Keratinocyte (primary cell): ENCODE measurements at regions not wholly inside any gene's neighbourhood (a gene's known extent, or its start where the extent isn't known, plus 50 kb on each side); places are given as distances from the start of the nearest gene placed in this dataset.

ENCODE experiments used
- DNase-seq: peaks from one replicate; pipeline ENCODE4 v3.0.0-alpha.2; 2011; ENCODE audit warnings: low read depth, missing footprints, low spot score
- FAIRE-seq: peaks from 2 replicates; lab custom pipeline; 2011; peaks lifted over from hg19 to GRCh38; lab: Jason Lieb, UNC
- H2AFZ ChIP-seq: 2 replicates; pipeline ENCODE4 v1.6.0; 2012; ENCODE audit warnings: low read length, control low read depth, inconsistent platforms; ENCODE audit not compliant: control insufficient read depth
- H3K27ac ChIP-seq: 2 replicates; pipeline ENCODE4 v1.5.1; 2011; ENCODE audit warnings: low read length; ENCODE audit not compliant: control insufficient read depth, insufficient read depth
- H3K27me3 ChIP-seq: 3 replicates; pipeline ENCODE4 v1.6.0; 2011; ENCODE audit warnings: low read length; ENCODE audit not compliant: control insufficient read depth, insufficient read depth; ENCODE audit errors: extremely low read depth
- H3K36me3 ChIP-seq, 2 experiments: 2 replicates in 1 of 2; 3 replicates in 1 of 2; pipeline ENCODE4 v1.5.1; 2011; ENCODE audit warnings: low read length in 2 of 2, mild to moderate bottlenecking in 1 of 2; ENCODE audit not compliant: control insufficient read depth in 2 of 2, insufficient read depth in 2 of 2; ENCODE audit errors: extremely low read depth in 1 of 2
- H3K4me1 ChIP-seq: 3 replicates; pipeline ENCODE4 v1.5.1; 2011; ENCODE audit warnings: low read length; ENCODE audit not compliant: control insufficient read depth, insufficient read depth; ENCODE audit errors: extremely low read depth
- H3K4me2 ChIP-seq: 3 replicates; pipeline ENCODE4 v1.6.0; 2011; ENCODE audit warnings: low read depth, low read length; ENCODE audit not compliant: control insufficient read depth, insufficient read depth; ENCODE audit errors: extremely low read depth
- H3K4me3 ChIP-seq, 3 experiments: fragments of 200-600 bp in 1 of 3; sonication (generic) in 1 of 3; 2 replicates in 2 of 3; 3 replicates in 1 of 3; pipeline ENCODE4 v1.5.1; 2011 to 2016; ENCODE audit warnings: low read length in 3 of 3, mild to moderate bottlenecking in 3 of 3, control low read depth in 2 of 3, inconsistent platforms in 1 of 3, low read depth in 1 of 3, mixed read lengths in 1 of 3, mixed run types in 1 of 3, moderate library complexity in 1 of 3; ENCODE audit not compliant: control insufficient read depth in 2 of 3, insufficient read depth in 2 of 3; ENCODE audit errors: extremely low read depth in 1 of 3
- H3K79me2 ChIP-seq: 2 replicates; pipeline ENCODE4 v1.6.0; 2012; ENCODE audit warnings: low read length; ENCODE audit not compliant: control insufficient read depth, insufficient read depth
- H3K9ac ChIP-seq: 3 replicates; pipeline ENCODE4 v1.6.0; 2011; ENCODE audit warnings: low read length; ENCODE audit not compliant: control insufficient read depth, insufficient read depth; ENCODE audit errors: extremely low read depth
- H3K9me1 ChIP-seq: 3 replicates; pipeline ENCODE4 v1.6.0; 2011; ENCODE audit warnings: low read length; ENCODE audit not compliant: control insufficient read depth, insufficient read depth; ENCODE audit errors: extremely low read depth
- H3K9me3 ChIP-seq: 2 replicates; pipeline ENCODE4 v1.5.1; 2012; ENCODE audit warnings: low read depth, low read length; ENCODE audit not compliant: control insufficient read depth
- H4K20me1 ChIP-seq: 3 replicates; pipeline ENCODE4 v1.6.0; 2011; ENCODE audit warnings: low read length; ENCODE audit not compliant: control insufficient read depth, insufficient read depth; ENCODE audit errors: extremely low read depth
- EZH2 ChIP-seq: IDR thresholded peaks from one replicate; pipeline ENCODE4 v1.6.1; 2012; ENCODE audit warnings: inconsistent platforms, mild to moderate bottlenecking, low read length, moderate library complexity
- dilution Hi-C: fragments of 300-500 bp; cut with MboI; formaldehyde crosslinking; loops from one replicate; pipeline ENCODE4 v1.7.0; 2020; ENCODE audit warnings: low sequenced_read_pairs; ENCODE audit not compliant: extremely low pct_ligation_motif_present
- TF ChIP-seq, protein P1 (sequence below), 3 experiments: IDR thresholded peaks in 1 of 3; conservative IDR thresholded peaks in 1 of 3; optimal IDR thresholded peaks in 1 of 3; 2 replicates in 2 of 3; 3 replicates in 1 of 3; pipeline versions ENCODE3 to v1.5.1; 2011; ENCODE audit warnings: low read length in 3 of 3, mild to moderate bottlenecking in 3 of 3, moderate library complexity in 2 of 3, control low read depth in 1 of 3, inconsistent platforms in 1 of 3; ENCODE audit not compliant: insufficient read depth in 2 of 3; ENCODE audit errors: extremely low read depth in 1 of 3

DNA sequence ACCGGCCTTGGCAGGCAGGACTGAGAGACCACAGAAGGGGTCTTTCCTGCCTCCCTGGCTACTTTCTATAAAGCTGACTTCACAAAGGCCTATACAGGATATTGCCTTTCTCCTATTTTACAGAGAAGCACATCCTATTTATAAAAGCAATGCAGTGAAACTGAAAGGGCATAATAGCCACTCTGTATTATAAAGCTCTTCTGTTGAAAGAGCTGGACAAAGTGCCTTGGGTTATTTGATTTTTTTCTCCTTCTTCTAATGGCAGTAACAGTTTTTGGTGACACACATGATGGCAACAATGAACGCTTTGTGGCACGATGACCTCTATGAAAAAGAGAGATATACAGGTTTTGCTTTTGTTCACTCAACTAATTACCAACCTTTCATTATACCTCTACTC is 281.1 kb downstream of the ZNF516 start:
- Histone ChIP-seq H3K27ac (no peak overlapping the region), H2AFZ (no peak overlapping the region), H3K4me3 (no peak overlapping the region), H3K79me2 (no peaks in the 10 kb centered on the region), H3K4me1 (peaks cover 3% of the 10 kb centered on the region), H3K9me1 (no peaks in the 10 kb centered on the region), H4K20me1 (no peaks in the 10 kb centered on the region), H3K9me3 (no peaks in the 10 kb centered on the region), H3K36me3 (no peaks in the 10 kb centered on the region), H3K4me2 (no peak overlapping the region), H3K27me3 (no peaks in the 10 kb centered on the region), H3K9ac (no peak overlapping the region)
- FAIRE-seq (no peak), DNase-seq (no peak)
- TF ChIP-seq, protein P1, sequence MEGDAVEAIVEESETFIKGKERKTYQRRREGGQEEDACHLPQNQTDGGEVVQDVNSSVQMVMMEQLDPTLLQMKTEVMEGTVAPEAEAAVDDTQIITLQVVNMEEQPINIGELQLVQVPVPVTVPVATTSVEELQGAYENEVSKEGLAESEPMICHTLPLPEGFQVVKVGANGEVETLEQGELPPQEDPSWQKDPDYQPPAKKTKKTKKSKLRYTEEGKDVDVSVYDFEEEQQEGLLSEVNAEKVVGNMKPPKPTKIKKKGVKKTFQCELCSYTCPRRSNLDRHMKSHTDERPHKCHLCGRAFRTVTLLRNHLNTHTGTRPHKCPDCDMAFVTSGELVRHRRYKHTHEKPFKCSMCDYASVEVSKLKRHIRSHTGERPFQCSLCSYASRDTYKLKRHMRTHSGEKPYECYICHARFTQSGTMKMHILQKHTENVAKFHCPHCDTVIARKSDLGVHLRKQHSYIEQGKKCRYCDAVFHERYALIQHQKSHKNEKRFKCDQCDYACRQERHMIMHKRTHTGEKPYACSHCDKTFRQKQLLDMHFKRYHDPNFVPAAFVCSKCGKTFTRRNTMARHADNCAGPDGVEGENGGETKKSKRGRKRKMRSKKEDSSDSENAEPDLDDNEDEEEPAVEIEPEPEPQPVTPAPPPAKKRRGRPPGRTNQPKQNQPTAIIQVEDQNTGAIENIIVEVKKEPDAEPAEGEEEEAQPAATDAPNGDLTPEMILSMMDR (optimal IDR thresholded peaks at IDR 0.05 in 1 of 3, IDR thresholded peaks at IDR 0.05 in 1 of 3, conservative IDR thresholded peaks at IDR 0.05 in 1 of 3; ENCODE audit: extremely low read depth in 1 of 3, insufficient read depth in 2 of 3, low read length in 3 of 3): no peak
- no peak for TF ChIP-seq EZH2
- dilution Hi-C loops: no loop called here

DNA sequence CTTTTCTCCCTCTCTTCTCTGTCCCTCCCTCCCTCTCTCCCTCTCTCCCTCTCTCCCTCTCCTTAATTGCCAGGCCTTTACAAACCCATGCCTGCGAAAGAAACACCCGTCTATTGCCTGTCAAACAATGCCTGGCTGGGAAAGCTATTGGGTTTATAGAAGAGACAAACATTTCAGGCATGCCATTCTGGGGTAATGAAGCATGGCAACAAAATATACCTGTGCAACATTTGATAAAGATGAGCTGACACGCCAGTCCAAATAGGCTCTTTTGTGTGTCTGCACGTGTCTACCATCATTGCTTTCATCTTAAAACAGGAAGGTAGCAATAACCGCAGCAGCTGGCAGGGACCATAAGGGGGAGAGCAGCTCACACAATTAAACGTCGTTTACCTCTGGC is 282.1 kb downstream of the ZNF516 start:
- Histone ChIP-seq H2AFZ (no peak overlapping the region), H3K9me3 (no peaks in the 10 kb centered on the region), H3K27me3 (no peaks in the 10 kb centered on the region), H3K9me1 (no peaks in the 10 kb centered on the region), H3K27ac (no peak overlapping the region), H3K9ac (no peak overlapping the region), H3K79me2 (no peaks in the 10 kb centered on the region), H3K36me3 (no peaks in the 10 kb centered on the region), H3K4me3 (no peak overlapping the region), H3K4me1 (peaks cover 3% of the 10 kb centered on the region), H4K20me1 (no peaks in the 10 kb centered on the region), H3K4me2 (no peak overlapping the region)
- FAIRE-seq: no peak
- dilution Hi-C loops: no loop called here
- TF ChIP-seq, protein P1 (optimal IDR thresholded peaks at IDR 0.05 in 1 of 3, IDR thresholded peaks at IDR 0.05 in 1 of 3, conservative IDR thresholded peaks at IDR 0.05 in 1 of 3; ENCODE audit: extremely low read depth in 1 of 3, insufficient read depth in 2 of 3, low read length in 3 of 3): no peak
- TF ChIP-seq EZH2: no peak
- no peak for DNase-seq
